Kidney (tissue), 13 donors: ENCODE measurements at regions not wholly inside any gene's neighbourhood (a gene's known extent, or its start where the extent isn't known, plus 50 kb on each side); places are given as distances from the start of the nearest gene placed in this dataset.
A peak's percentile ranks its signal among the peaks of the same experiment; 100 is the strongest.

Source experiments
- DNase-seq, 5 donors: peaks; one replicate each; pipeline ENCODE4 v3.0.0-alpha.2; 2013 to 2020
- FAIRE-seq: peaks from 2 replicates; lab custom pipeline; 2012; peaks lifted over from hg19 to GRCh38; lab: Jason Lieb, UNC
- H3K27ac ChIP-seq, 2 donors: one replicate each; pipeline ENCODE4 v1.7.0; 2013; ENCODE audit warnings: low read depth in 2 of 2, low read length in 2 of 2, inconsistent platforms in 1 of 2
- H3K27me3 ChIP-seq: one replicate; pipeline ENCODE4 v1.7.1; 2013; ENCODE audit warnings: low read length, inconsistent platforms; ENCODE audit not compliant: control insufficient read depth, insufficient read depth
- H3K36me3 ChIP-seq, 3 donors: one replicate each; pipeline versions ENCODE4 v1.7.0 to v1.7.1; 2013; ENCODE audit warnings: low read length in 3 of 3, control low read depth in 1 of 3, inconsistent platforms in 1 of 3; ENCODE audit not compliant: insufficient read depth in 3 of 3, control insufficient read depth in 2 of 3
- H3K4me1 ChIP-seq, 3 donors: one replicate each; pipeline versions ENCODE4 v1.7.0 to v1.7.1; 2013; ENCODE audit warnings: low read length in 3 of 3, inconsistent platforms in 1 of 3, low read depth in 1 of 3; ENCODE audit not compliant: control insufficient read depth in 2 of 3, insufficient read depth in 2 of 3
- H3K4me3 ChIP-seq, 3 donors: one replicate each; pipeline versions ENCODE4 v1.7.0 to v1.8.1; 2013; ENCODE audit warnings: low read length in 3 of 3, control low read depth in 1 of 3, inconsistent platforms in 1 of 3
- H3K9ac ChIP-seq, 3 donors: one replicate each; pipeline versions ENCODE4 v1.7.0 to v1.7.1; 2013; ENCODE audit warnings: low read length in 3 of 3, control low read depth in 1 of 3, inconsistent platforms in 1 of 3
- H3K9me3 ChIP-seq, 3 donors: one replicate each; pipeline versions ENCODE4 v1.7.0 to v1.7.1; 2013; ENCODE audit warnings: low read length in 3 of 3, control low read depth in 1 of 3, inconsistent platforms in 1 of 3; ENCODE audit not compliant: control insufficient read depth in 2 of 3, insufficient read depth in 1 of 3
- CTCF ChIP-seq: IDR thresholded peaks from 3 replicates; pipeline ENCODE4 v1.5.1; 2012; ENCODE audit warnings: mild to moderate bottlenecking, moderate library complexity, borderline replicate concordance; ENCODE audit not compliant: insufficient read depth; ENCODE audit errors: extremely low read depth
- intact Hi-C: fragments of 100-400 bp; cut with DNase I; formaldehyde crosslinking; loops from one replicate; pipeline ENCODE4 v1.11.1; 2022
- donor health status: control.
- donor health status: control.
- donor health status: control.
- donor health status: control.
- donor health status: control.
- donor health status: DM: yes; HTN: yes; CAD: no.
- donor health status: Normal renal cell carcinoma (clear cell type).

DNA sequence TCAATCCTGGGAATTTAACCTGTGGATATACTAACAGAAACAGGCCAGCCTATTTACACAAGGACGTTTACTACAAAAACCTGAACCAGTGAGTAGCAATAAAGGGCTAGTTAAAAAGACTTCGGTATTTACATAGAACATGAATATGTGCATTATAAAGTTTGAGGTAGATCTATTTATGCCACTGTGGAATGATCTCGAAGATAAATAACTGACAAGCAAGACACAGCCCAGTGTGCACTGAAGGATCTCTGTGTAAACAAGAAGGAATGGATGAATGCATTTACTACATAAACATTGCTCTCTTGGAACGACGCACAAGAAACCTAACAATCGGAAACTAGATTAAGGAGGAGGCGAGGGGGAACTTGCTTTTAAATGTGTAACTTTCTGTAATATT is 132.0 kb upstream of the NSMCE3 start:
- no peak for TF ChIP-seq CTCF
- H3K36me3 ChIP-seq: no peaks in the 10 kb centered on the region
- no peaks in the 10 kb centered on the region for H3K27me3 ChIP-seq
- no peaks in the 10 kb centered on the region for H3K9me3 ChIP-seq
- intact Hi-C loops: no loop called here
- H3K27ac ChIP-seq: no peak overlapping the region
- FAIRE-seq (no peak), DNase-seq (peak in 2 of 5 donors; percentile 24 to 32)
- no peaks in the 10 kb centered on the region for H3K4me1 ChIP-seq
- no peak overlapping the region for H3K9ac ChIP-seq
- no peak overlapping the region for H3K4me3 ChIP-seq

DNA sequence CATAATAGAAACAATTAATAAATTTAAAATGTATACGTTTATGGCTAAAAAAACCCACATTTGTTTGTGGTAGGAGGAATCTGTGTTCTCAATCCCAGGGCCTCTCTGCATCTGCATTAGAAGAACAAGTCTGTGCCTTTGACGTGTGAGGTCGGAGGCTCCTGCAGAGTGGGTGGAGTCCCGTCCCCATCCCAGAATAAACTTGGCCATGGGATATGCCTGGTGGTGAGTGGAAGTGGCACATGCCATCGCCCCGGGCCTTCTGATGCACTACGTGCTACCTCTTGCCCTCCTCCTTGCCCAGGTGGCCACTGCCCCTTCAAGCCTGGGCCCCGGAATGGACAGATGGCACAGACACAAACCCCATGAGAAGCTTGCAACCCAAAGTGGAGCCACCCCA is 131.1 kb upstream of the NSMCE3 start:
- no peaks in the 10 kb centered on the region for H3K4me1 ChIP-seq
- TF ChIP-seq CTCF: no peak
- H3K36me3 ChIP-seq: no peaks in the 10 kb centered on the region
- DNase-seq (no peak), FAIRE-seq (no peak)
- intact Hi-C loops: no loop called here
- H3K9me3 ChIP-seq: no peaks in the 10 kb centered on the region
- no peak overlapping the region for H3K4me3 ChIP-seq
- H3K27ac ChIP-seq: no peak overlapping the region
- H3K27me3 ChIP-seq: no peaks in the 10 kb centered on the region
- no peak overlapping the region for H3K9ac ChIP-seq

GRCh38 chr15:29398907-29399306 is 129.3 kb upstream of the NSMCE3 start:
- TF ChIP-seq CTCF: no peak
- FAIRE-seq: no peak
- intact Hi-C loops: no loop called here

GRCh38 chr15:29396176-29396811 is 126.7 kb upstream of the NSMCE3 start:
- TF ChIP-seq CTCF: no peak
- H3K9me3 ChIP-seq: peaks cover 0 to 3% (median 0%) of the 10 kb centered on the region in 3 donors
- no peak overlapping the region for H3K9ac ChIP-seq
- DNase-seq (no peak), FAIRE-seq (no peak)
- no peaks in the 10 kb centered on the region for H3K27me3 ChIP-seq
- no peak overlapping the region for H3K27ac ChIP-seq
- H3K36me3 ChIP-seq: no peaks in the 10 kb centered on the region
- no peaks in the 10 kb centered on the region for H3K4me1 ChIP-seq
- no peak overlapping the region for H3K4me3 ChIP-seq
- intact Hi-C loops: no loop called here

More at GRCh38 chr15:29398907-29399306, 129.3 kb upstream of the NSMCE3 start:
- Histone ChIP-seq H3K4me1 (no peaks in the 10 kb centered on the region), H3K9me3 (no peaks in the 10 kb centered on the region), H3K9ac (no peak overlapping the region), H3K4me3 (no peak overlapping the region), H3K36me3 (no peaks in the 10 kb centered on the region), H3K27me3 (no peaks in the 10 kb centered on the region), H3K27ac (no peak overlapping the region)
- no peak for DNase-seq
